GM12878 (cell line): ENCODE measurements at regions not wholly inside any gene's neighbourhood (a gene's known extent, or its start where the extent isn't known, plus 50 kb on each side); places are given as distances from the start of the nearest gene placed in this dataset.

Source experiments
- ATAC-seq: fragments of 200-7000 bp; cut with Tn5 transposase; 3 replicates; pipeline ENCODE4 v1.9.1; 2020; ENCODE audit warnings: mild to moderate bottlenecking, moderate library complexity
- BruUV-seq: library from RNA; stranded (reverse); fragments of 400-500 nt; replicated peaks from 2 replicates; lab custom pipeline; 2021; lab: Mats Ljungman, UMichigan
- CTCF ChIA-PET: fragments of 300-600 bp; sonication (Branson Sonifier 250); formaldehyde crosslinking; extraction: SDS; loops from one replicate; lab custom pipeline; 2021; ENCODE audit warnings: inconsistent platforms; lab: Yijun Ruan, JAX
- POLR2A ChIA-PET: fragments of 350-600 bp; formaldehyde crosslinking; extraction: SDS; loops from one replicate; lab custom pipeline; 2021; ENCODE audit warnings: inconsistent platforms; lab: Charles Lee
- RAD21 ChIA-PET: fragments of 300-600 bp; sonication (Branson Sonifier 250); formaldehyde crosslinking; loops from one replicate; lab custom pipeline; 2023; ENCODE audit warnings: antibody characterized with exemption; ENCODE audit not compliant: unreplicated experiment; lab: Charles Lee
- SMC1A ChIA-PET: fragments of 300-600 bp; sonication (Branson Sonifier 250); formaldehyde crosslinking; loops from one replicate; lab custom pipeline; 2023; ENCODE audit not compliant: unreplicated experiment, uncharacterized antibody; lab: Charles Lee
- DNase-seq: peaks from one replicate; pipeline ENCODE4 v3.0.0-alpha.2; 2011; ENCODE audit warnings: low read depth, low spot score
- FAIRE-seq: peaks from 3 replicates; lab custom pipeline; 2011; peaks lifted over from hg19 to GRCh38; lab: Jason Lieb, UNC
- H2AFZ ChIP-seq: 2 replicates; pipeline ENCODE4 v1.6.0; 2011; ENCODE audit warnings: low read depth, low read length, control low read depth; ENCODE audit not compliant: control insufficient read depth
- H3K27ac ChIP-seq: 2 replicates; pipeline ENCODE4 v1.5.1; 2011; ENCODE audit warnings: control low read depth; ENCODE audit not compliant: control insufficient read depth, insufficient read depth
- H3K27me3 ChIP-seq, 2 experiments: replicated peaks in 1 of 2; 2 replicates each; pipeline versions ENCODE4 v1.6.0 to v1.6.1; 2011; ENCODE audit warnings: low read length in 1 of 2; ENCODE audit not compliant: control insufficient read depth in 2 of 2, insufficient read depth in 2 of 2
- H3K36me3 ChIP-seq, 2 experiments: 2 replicates each; pipeline ENCODE4 v1.5.1; 2011; ENCODE audit warnings: low read length in 1 of 2; ENCODE audit not compliant: control insufficient read depth in 2 of 2, insufficient read depth in 2 of 2
- H3K4me1 ChIP-seq: 2 replicates; pipeline ENCODE4 v1.6.1; 2011; ENCODE audit warnings: mild to moderate bottlenecking, low read length, moderate library complexity, mixed read lengths; ENCODE audit not compliant: control insufficient read depth, insufficient read depth
- H3K4me2 ChIP-seq: 2 replicates; pipeline ENCODE4 v1.6.0; 2011; ENCODE audit warnings: control low read depth; ENCODE audit not compliant: control insufficient read depth, insufficient read depth
- H3K4me3 ChIP-seq: fragments of 200-600 bp; sonication (generic); 2 replicates; pipeline ENCODE4 v1.5.1; 2016
- H3K79me2 ChIP-seq: 2 replicates; pipeline ENCODE4 v1.6.0; 2011; ENCODE audit warnings: low read length; ENCODE audit not compliant: control insufficient read depth, insufficient read depth
- H3K9ac ChIP-seq: 2 replicates; pipeline ENCODE4 v1.8.0; 2011; ENCODE audit warnings: low read length, control low read depth, mixed read lengths; ENCODE audit not compliant: control insufficient read depth, insufficient read depth
- H3K9me3 ChIP-seq: replicated peaks from 3 replicates; pipeline ENCODE4 v1.5.1; 2011; ENCODE audit warnings: mild to moderate bottlenecking, low read length; ENCODE audit not compliant: control insufficient read depth, insufficient read depth
- H4K20me1 ChIP-seq: 2 replicates; pipeline ENCODE4 v1.6.0; 2011; ENCODE audit not compliant: control insufficient read depth, insufficient read depth
- CREM ChIP-seq: IDR thresholded peaks from 2 replicates; pipeline ENCODE4 v1.6.1; 2014; ENCODE audit warnings: antibody characterized with exemption, low read depth
- ETV6 ChIP-seq, 2 experiments: fragments of 450-650 bp in 1 of 2; IDR thresholded peaks in 1 of 2; conservative IDR thresholded peaks in 1 of 2; 2 replicates each; pipeline ENCODE4 v1.6.1; 2014; ENCODE audit warnings: antibody characterized with exemption in 1 of 2, borderline replicate concordance in 1 of 2, low read depth in 1 of 2, mild to moderate bottlenecking in 1 of 2, moderate library complexity in 1 of 2
- GABPA ChIP-seq: IDR thresholded peaks from 2 replicates; pipeline ENCODE4 v1.6.1; 2014; ENCODE audit warnings: antibody characterized with exemption, low read depth, mild to moderate bottlenecking, inconsistent platforms
- IRF3 ChIP-seq: fragments of 450-650 bp; IDR thresholded peaks from 2 replicates; pipeline ENCODE4 v1.6.1; 2014; ENCODE audit warnings: mild to moderate bottlenecking
- MTA3 ChIP-seq: IDR thresholded peaks from 2 replicates; pipeline ENCODE4 v1.6.1; 2012; ENCODE audit warnings: low read length, inconsistent platforms, borderline replicate concordance
- MYC ChIP-seq: IDR thresholded peaks from 2 replicates; pipeline ENCODE4 v1.6.1; 2011; ENCODE audit warnings: mild to moderate bottlenecking, low read length, moderate library complexity, inconsistent platforms; ENCODE audit not compliant: insufficient read depth, insufficient replicate concordance, insufficient read length, severe bottlenecking
- NBN ChIP-seq: fragments of 450-650 bp; IDR thresholded peaks from 2 replicates; pipeline ENCODE4 v1.6.1; 2016
- RFX5 ChIP-seq: IDR thresholded peaks from 2 replicates; pipeline ENCODE4 v1.6.1; 2011; ENCODE audit warnings: low read depth, low read length, improper control_type of control experiment
- SMAD1 ChIP-seq: fragments of 450-650 bp; IDR thresholded peaks from 2 replicates; pipeline ENCODE4 v1.6.1; 2018; ENCODE audit warnings: mild to moderate bottlenecking, low read depth; ENCODE audit not compliant: partially characterized antibody
- TCF3 ChIP-seq: IDR thresholded peaks from 2 replicates; pipeline ENCODE4 v1.6.1; 2012; ENCODE audit warnings: low read depth, mild to moderate bottlenecking, low read length, borderline replicate concordance; ENCODE audit not compliant: insufficient read depth
- YY1 ChIP-seq: IDR thresholded peaks from 2 replicates; pipeline ENCODE4 v1.6.1; 2011; ENCODE audit warnings: low read depth, mild to moderate bottlenecking, low read length
- ZNF622 ChIP-seq: fragments of 450-650 bp; IDR thresholded peaks from 2 replicates; pipeline ENCODE4 v1.6.1; 2017; ENCODE audit warnings: mild to moderate bottlenecking, inconsistent platforms
- WGBS: methylation state at CpG from one replicate; pipeline ENCODE4 v1.1.6; 2016; ENCODE audit warnings: low lambda C conversion rate; ENCODE audit not compliant: insufficient replicate concordance, insufficient coverage; ENCODE audit errors: missing lambda C conversion rate; 5-methylcytosine and 5-hydroxymethylcytosine counted together
- in situ Hi-C: fragments of 300-500 bp; cut with MboI; formaldehyde crosslinking; loops from 9 replicates; pipeline ENCODE4 v1.14.3; 2018; ENCODE audit warnings: mixed read lengths
- intact Hi-C: fragments of 100-400 bp; cut with micrococcal nuclease; formaldehyde crosslinking; loops from one replicate; pipeline ENCODE4 v1.14.2; 2022; ENCODE audit not compliant: unreplicated experiment
- TF ChIP-seq, protein P1 (sequence below): fragments of 450-650 bp; IDR thresholded peaks from 2 replicates; pipeline ENCODE4 v1.6.1; 2016; ENCODE audit warnings: mild to moderate bottlenecking, moderate library complexity, borderline replicate concordance
- TF ChIP-seq, protein P2 (sequence below): fragments of 450-650 bp; IDR thresholded peaks from 2 replicates; pipeline ENCODE4 v1.6.1; 2017; ENCODE audit warnings: mild to moderate bottlenecking, low read depth, inconsistent platforms; ENCODE audit not compliant: poor library complexity, severe bottlenecking

DNA sequence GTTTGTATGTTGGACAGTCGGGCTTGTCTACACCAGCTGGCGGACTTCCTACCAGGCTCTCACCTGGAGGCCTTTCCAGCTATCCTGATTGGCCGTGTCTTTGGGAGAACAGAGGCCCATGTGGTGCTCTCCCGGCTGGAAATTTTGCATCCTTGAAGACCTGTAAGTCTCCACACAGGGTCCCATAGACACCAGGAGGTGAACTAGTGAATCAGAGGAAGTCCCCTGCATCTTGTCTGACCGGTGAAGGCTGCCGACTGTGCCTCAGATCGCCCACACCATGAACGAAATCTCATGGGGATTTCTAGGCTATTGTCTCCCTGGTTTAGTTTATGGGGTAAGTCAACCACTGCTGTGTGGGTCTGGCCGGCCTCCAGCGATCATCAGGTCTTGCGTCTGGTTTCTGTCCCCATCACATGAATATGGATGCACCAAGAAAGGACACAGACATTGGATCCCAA is 108.4 kb upstream of the LYZL2 start (continued):
- TF ChIP-seq CREM (peak; percentile 64; the same call in 1 of the 2 replicates), IRF3 (no peak), NBN (0 out of 2 replicates have a peak, but pooled peaks have one; percentile 26)
- TF ChIP-seq, protein P1, sequence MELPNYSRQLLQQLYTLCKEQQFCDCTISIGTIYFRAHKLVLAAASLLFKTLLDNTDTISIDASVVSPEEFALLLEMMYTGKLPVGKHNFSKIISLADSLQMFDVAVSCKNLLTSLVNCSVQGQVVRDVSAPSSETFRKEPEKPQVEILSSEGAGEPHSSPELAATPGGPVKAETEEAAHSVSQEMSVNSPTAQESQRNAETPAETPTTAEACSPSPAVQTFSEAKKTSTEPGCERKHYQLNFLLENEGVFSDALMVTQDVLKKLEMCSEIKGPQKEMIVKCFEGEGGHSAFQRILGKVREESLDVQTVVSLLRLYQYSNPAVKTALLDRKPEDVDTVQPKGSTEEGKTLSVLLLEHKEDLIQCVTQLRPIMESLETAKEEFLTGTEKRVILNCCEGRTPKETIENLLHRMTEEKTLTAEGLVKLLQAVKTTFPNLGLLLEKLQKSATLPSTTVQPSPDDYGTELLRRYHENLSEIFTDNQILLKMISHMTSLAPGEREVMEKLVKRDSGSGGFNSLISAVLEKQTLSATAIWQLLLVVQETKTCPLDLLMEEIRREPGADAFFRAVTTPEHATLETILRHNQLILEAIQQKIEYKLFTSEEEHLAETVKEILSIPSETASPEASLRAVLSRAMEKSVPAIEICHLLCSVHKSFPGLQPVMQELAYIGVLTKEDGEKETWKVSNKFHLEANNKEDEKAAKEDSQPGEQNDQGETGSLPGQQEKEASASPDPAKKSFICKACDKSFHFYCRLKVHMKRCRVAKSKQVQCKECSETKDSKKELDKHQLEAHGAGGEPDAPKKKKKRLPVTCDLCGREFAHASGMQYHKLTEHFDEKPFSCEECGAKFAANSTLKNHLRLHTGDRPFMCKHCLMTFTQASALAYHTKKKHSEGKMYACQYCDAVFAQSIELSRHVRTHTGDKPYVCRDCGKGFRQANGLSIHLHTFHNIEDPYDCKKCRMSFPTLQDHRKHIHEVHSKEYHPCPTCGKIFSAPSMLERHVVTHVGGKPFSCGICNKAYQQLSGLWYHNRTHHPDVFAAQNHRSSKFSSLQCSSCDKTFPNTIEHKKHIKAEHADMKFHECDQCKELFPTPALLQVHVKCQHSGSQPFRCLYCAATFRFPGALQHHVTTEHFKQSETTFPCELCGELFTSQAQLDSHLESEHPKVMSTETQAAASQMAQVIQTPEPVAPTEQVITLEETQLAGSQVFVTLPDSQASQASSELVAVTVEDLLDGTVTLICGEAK, result no peak

DNA sequence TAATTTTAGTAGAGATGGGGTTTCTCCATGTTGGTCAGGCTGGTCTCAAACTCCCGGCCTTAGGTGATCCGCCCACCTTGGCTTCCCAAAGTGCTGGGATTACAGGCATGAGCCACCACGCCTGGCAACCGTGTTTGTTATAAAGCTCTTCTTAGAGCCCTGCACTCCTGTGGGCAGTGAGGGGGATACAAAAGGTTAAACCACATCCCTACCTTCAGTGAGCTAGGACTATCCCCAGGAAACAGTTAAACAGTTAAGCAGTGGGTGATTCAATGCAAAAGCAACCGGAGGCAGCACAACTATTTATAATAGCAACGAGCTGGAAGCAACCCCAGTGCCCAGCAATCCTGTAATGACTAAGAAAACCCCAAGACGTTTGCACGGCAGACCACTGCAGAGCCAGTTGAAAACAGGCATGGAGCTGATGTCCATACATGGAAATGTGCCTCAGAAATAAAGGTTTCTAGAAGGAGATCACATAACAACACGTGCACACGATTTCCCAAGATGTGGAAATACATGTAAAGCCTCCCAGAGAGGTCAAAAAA is 107.2 kb upstream of the LYZL2 start:
- FAIRE-seq (no peak), ATAC-seq (peak; percentile 85), DNase-seq (peak; percentile 94)
- H3K27me3 ChIP-seq, result no peaks in the 10 kb centered on the region
- H3K27ac ChIP-seq, result peak overlapping the region; percentile 91
- ChIA-PET RAD21 (interaction anchor here (0.7 to 2.6 kb wide), 14 partner anchors 11 to 1071 kb away, joined by 3 to 13 read pairs (median 3); partner anchors contain the start of gene ZNF438), CTCF (interaction anchor here (0.7 to 1.7 kb wide), 7 partner anchors 10 to 49 kb away, joined by 3 to 8 read pairs (median 4); no protein-coding TSS in a partner anchor), POLR2A (interaction anchor here (0.6 to 1.1 kb wide), 3 partner anchors 7 to 295 kb away, joined by 3 to 5 read pairs (median 3); partner anchors contain the start of gene ZNF438), SMC1A (interaction anchor here (0.7 to 4.7 kb wide), 12 partner anchors 8 to 754 kb away, joined by 3 to 37 read pairs (median 3); no protein-coding TSS in a partner anchor)
- no peaks in the 10 kb centered on the region for H3K79me2 ChIP-seq
- no TSS peak for BruUV-seq
- peaks cover 2% of the 10 kb centered on the region; the same call in 1 of the 3 replicates for H3K9me3 ChIP-seq
- H4K20me1 ChIP-seq, result no peaks in the 10 kb centered on the region
- peak overlapping the region; percentile 19; the same call in 1 of the 2 replicates for H2AFZ ChIP-seq
- WGBS, result under 1% methylated on average over 9 of the region's 10 CpGs
- intact Hi-C loops (loop anchor here (1.0 to 10.0 kb wide), 6 partner anchors 35 to 968 kb away; partner anchors contain the start of gene ZEB1), in situ Hi-C loops (no loop called here)
- H3K9ac ChIP-seq, result peak overlapping the region; percentile 16; the same call in 1 of the 2 replicates
- H3K4me3 ChIP-seq, result no peak overlapping the region
- peak overlapping the region; percentile 52 for H3K4me2 ChIP-seq
- no peaks in the 10 kb centered on the region for H3K36me3 ChIP-seq
- peaks cover 25% of the 10 kb centered on the region for H3K4me1 ChIP-seq
- TF ChIP-seq SMAD1 (no peak), RFX5 (no peak), ZNF622 (no peak), CREM (peak; percentile 91), YY1 (no peak), MTA3 (peak; percentile 91), GABPA (peak; percentile 52; the same call in 1 of the 2 replicates), TCF3 (peak; percentile 77; the same call in 1 of the 2 replicates), ETV6 (conservative IDR thresholded peaks at IDR 0.05 in 1 of 2, IDR thresholded peaks at IDR 0.05 in 1 of 2; ENCODE audit: borderline replicate concordance in 1 of 2, low read depth in 1 of 2) (peak in 1 of 2 experiments; percentile 81; a peak in 2 of 4 replicates), MYC (no peak)
- TF ChIP-seq, protein P2, sequence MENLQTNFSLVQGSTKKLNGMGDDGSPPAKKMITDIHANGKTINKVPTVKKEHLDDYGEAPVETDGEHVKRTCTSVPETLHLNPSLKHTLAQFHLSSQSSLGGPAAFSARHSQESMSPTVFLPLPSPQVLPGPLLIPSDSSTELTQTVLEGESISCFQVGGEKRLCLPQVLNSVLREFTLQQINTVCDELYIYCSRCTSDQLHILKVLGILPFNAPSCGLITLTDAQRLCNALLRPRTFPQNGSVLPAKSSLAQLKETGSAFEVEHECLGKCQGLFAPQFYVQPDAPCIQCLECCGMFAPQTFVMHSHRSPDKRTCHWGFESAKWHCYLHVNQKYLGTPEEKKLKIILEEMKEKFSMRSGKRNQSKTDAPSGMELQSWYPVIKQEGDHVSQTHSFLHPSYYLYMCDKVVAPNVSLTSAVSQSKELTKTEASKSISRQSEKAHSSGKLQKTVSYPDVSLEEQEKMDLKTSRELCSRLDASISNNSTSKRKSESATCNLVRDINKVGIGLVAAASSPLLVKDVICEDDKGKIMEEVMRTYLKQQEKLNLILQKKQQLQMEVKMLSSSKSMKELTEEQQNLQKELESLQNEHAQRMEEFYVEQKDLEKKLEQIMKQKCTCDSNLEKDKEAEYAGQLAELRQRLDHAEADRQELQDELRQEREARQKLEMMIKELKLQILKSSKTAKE, result peak; percentile 89
